ENCODE measurements at regions not wholly inside any gene's neighbourhood (a gene's known extent, or its start where the extent isn't known, plus 50 kb on each side); places are given as distances from the start of the nearest gene placed in this dataset.

DNA sequence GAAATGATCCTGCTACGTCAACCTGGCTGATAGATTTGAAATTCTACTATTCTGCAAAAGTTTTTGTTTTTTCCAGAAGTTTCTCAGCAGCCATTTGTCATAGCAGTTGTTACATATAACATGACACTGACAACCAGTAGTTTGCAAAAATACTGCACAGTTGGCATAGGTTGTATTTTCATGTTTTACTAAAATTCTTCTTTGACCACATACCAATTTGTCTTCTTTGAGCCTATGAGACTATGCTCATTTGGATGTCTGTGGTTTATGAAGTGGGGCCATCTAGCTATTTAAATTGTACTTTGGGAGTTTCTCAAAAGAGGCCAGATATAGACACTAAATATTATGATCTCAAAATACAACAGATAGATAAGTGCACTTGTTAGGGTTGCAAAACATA lies 104.9 kb upstream of the PREP start:
- TF ChIP-seq EGR1 (IDR thresholded peaks at IDR 0.05; ENCODE audit: low read depth in 2 of 2), result no peak
- no peak overlapping the region for H3K4me3 ChIP-seq (ENCODE audit: low read depth in 1 of 3, low read length in 3 of 3)
- H3K9me3 ChIP-seq (ENCODE audit: control insufficient read depth in 4 of 4, low read length in 3 of 4), result no peaks in the 10 kb centered on the region
- no peaks in the 10 kb centered on the region for H3K4me1 ChIP-seq (ENCODE audit: control insufficient read depth in 4 of 4, insufficient read depth in 4 of 4, low read length in 3 of 4)
- no peak for DNase-seq (ENCODE audit: low spot score)
- 99% methylated on average over 1 of the region's 1 CpG for WGBS
- no peaks in the 10 kb centered on the region for H3K36me3 ChIP-seq (ENCODE audit: control insufficient read depth in 4 of 4, insufficient read depth in 3 of 4, low read depth in 1 of 4, low read length in 3 of 4)
- H3K27me3 ChIP-seq (ENCODE audit: control insufficient read depth in 4 of 4, insufficient read depth in 4 of 4, low read length in 3 of 4), result peaks cover 0 to 4% (median 0%) of the 10 kb centered on the region in 4 donors
- no peak overlapping the region for H3K9ac ChIP-seq (ENCODE audit: low read depth in 1 of 2, low read length in 2 of 2)
- H3K27ac ChIP-seq (ENCODE audit: low read depth in 1 of 2, low read length in 2 of 2), result no peak overlapping the region

DNA sequence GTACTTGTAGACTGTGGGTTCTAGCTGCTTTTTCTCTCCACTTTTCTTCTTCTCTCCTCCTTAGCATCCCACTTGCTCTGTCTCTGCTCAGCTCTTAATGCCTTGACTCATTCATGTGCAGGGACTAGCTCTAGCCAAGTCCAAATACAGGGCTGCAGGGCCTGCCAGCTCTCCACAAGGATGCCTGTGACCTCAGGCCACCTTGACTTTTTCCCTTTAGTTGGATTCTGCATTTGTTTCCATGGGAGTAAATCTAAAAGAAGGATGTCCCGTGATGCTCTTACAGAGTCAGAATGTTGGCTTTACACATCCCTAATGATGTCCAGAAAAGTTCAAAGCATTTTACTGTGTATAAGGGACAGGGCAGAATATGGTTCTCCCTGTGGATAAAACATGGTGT lies 101.8 kb upstream of the PREP start:
- no peaks in the 10 kb centered on the region for H3K36me3 ChIP-seq (ENCODE audit: control insufficient read depth in 4 of 4, insufficient read depth in 3 of 4, low read depth in 1 of 4, low read length in 3 of 4)
- H3K4me3 ChIP-seq (ENCODE audit: low read depth in 1 of 3, low read length in 3 of 3), result no peak overlapping the region
- DNase-seq (ENCODE audit: low spot score), result no peak
- no peak for TF ChIP-seq JUND (IDR thresholded peaks at IDR 0.05)
- no peak for TF ChIP-seq RXRA (IDR thresholded peaks at IDR 0.05)
- TF ChIP-seq EGR1 (IDR thresholded peaks at IDR 0.05; ENCODE audit: low read depth in 2 of 2), result no peak
- TF ChIP-seq, protein P1, sequence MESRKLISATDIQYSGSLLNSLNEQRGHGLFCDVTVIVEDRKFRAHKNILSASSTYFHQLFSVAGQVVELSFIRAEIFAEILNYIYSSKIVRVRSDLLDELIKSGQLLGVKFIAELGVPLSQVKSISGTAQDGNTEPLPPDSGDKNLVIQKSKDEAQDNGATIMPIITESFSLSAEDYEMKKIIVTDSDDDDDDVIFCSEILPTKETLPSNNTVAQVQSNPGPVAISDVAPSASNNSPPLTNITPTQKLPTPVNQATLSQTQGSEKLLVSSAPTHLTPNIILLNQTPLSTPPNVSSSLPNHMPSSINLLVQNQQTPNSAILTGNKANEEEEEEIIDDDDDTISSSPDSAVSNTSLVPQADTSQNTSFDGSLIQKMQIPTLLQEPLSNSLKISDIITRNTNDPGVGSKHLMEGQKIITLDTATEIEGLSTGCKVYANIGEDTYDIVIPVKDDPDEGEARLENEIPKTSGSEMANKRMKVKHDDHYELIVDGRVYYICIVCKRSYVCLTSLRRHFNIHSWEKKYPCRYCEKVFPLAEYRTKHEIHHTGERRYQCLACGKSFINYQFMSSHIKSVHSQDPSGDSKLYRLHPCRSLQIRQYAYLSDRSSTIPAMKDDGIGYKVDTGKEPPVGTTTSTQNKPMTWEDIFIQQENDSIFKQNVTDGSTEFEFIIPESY (IDR thresholded peaks at IDR 0.05), result no peak
- TF ChIP-seq, protein P2, sequence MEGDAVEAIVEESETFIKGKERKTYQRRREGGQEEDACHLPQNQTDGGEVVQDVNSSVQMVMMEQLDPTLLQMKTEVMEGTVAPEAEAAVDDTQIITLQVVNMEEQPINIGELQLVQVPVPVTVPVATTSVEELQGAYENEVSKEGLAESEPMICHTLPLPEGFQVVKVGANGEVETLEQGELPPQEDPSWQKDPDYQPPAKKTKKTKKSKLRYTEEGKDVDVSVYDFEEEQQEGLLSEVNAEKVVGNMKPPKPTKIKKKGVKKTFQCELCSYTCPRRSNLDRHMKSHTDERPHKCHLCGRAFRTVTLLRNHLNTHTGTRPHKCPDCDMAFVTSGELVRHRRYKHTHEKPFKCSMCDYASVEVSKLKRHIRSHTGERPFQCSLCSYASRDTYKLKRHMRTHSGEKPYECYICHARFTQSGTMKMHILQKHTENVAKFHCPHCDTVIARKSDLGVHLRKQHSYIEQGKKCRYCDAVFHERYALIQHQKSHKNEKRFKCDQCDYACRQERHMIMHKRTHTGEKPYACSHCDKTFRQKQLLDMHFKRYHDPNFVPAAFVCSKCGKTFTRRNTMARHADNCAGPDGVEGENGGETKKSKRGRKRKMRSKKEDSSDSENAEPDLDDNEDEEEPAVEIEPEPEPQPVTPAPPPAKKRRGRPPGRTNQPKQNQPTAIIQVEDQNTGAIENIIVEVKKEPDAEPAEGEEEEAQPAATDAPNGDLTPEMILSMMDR (IDR thresholded peaks at IDR 0.05; ENCODE audit: low read depth, low read length, missing input control), result no peak
- no peak for TF ChIP-seq TAF1 (conservative IDR thresholded peaks at IDR 0.05)
- TF ChIP-seq HNF4G (IDR thresholded peaks at IDR 0.05), result no peak
- TF ChIP-seq FOXA1 (IDR thresholded peaks at IDR 0.05), result no peak
- TF ChIP-seq RAD21 (IDR thresholded peaks at IDR 0.05), result no peak
- no peak for TF ChIP-seq YY1 (IDR thresholded peaks at IDR 0.05)
- TF ChIP-seq NR2F2 (IDR thresholded peaks at IDR 0.05), result no peak
- no peak for TF ChIP-seq SP1 (IDR thresholded peaks at IDR 0.05)
- TF ChIP-seq, protein P3, sequence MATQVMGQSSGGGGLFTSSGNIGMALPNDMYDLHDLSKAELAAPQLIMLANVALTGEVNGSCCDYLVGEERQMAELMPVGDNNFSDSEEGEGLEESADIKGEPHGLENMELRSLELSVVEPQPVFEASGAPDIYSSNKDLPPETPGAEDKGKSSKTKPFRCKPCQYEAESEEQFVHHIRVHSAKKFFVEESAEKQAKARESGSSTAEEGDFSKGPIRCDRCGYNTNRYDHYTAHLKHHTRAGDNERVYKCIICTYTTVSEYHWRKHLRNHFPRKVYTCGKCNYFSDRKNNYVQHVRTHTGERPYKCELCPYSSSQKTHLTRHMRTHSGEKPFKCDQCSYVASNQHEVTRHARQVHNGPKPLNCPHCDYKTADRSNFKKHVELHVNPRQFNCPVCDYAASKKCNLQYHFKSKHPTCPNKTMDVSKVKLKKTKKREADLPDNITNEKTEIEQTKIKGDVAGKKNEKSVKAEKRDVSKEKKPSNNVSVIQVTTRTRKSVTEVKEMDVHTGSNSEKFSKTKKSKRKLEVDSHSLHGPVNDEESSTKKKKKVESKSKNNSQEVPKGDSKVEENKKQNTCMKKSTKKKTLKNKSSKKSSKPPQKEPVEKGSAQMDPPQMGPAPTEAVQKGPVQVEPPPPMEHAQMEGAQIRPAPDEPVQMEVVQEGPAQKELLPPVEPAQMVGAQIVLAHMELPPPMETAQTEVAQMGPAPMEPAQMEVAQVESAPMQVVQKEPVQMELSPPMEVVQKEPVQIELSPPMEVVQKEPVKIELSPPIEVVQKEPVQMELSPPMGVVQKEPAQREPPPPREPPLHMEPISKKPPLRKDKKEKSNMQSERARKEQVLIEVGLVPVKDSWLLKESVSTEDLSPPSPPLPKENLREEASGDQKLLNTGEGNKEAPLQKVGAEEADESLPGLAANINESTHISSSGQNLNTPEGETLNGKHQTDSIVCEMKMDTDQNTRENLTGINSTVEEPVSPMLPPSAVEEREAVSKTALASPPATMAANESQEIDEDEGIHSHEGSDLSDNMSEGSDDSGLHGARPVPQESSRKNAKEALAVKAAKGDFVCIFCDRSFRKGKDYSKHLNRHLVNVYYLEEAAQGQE (IDR thresholded peaks at IDR 0.05), result no peak
- TF ChIP-seq, protein P4, sequence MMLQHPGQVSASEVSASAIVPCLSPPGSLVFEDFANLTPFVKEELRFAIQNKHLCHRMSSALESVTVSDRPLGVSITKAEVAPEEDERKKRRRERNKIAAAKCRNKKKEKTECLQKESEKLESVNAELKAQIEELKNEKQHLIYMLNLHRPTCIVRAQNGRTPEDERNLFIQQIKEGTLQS (IDR thresholded peaks at IDR 0.05), result no peak
- TF ChIP-seq HNF4A (conservative IDR thresholded peaks at IDR 0.05), result no peak
- TF ChIP-seq FOXA2 (IDR thresholded peaks at IDR 0.05), result no peak
- no peak for TF ChIP-seq GABPA (IDR thresholded peaks at IDR 0.05 in 1 of 2, conservative IDR thresholded peaks at IDR 0.05 in 1 of 2)
- TF ChIP-seq, protein P5, sequence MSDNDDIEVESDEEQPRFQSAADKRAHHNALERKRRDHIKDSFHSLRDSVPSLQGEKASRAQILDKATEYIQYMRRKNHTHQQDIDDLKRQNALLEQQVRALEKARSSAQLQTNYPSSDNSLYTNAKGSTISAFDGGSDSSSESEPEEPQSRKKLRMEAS (IDR thresholded peaks at IDR 0.05), result no peak
- H3K9me3 ChIP-seq (ENCODE audit: control insufficient read depth in 4 of 4, low read length in 3 of 4), result no peaks in the 10 kb centered on the region
- no peak overlapping the region for H3K9ac ChIP-seq (ENCODE audit: low read depth in 1 of 2, low read length in 2 of 2)
- H3K27me3 ChIP-seq (ENCODE audit: control insufficient read depth in 4 of 4, insufficient read depth in 4 of 4, low read length in 3 of 4), result peaks cover 0 to 1% (median 0%) of the 10 kb centered on the region in 4 donors
- no peaks in the 10 kb centered on the region for H3K4me1 ChIP-seq (ENCODE audit: control insufficient read depth in 4 of 4, insufficient read depth in 4 of 4, low read length in 3 of 4)
- H3K27ac ChIP-seq (ENCODE audit: low read depth in 1 of 2, low read length in 2 of 2), result no peak overlapping the region
- 85% methylated on average over 1 of the region's 1 CpG for WGBS
